OCI-LY1 (cell line): ENCODE measurements at regions not wholly inside any gene's neighbourhood (a gene's known extent, or its start where the extent isn't known, plus 50 kb on each side); places are given as distances from the start of the nearest gene placed in this dataset.

Source experiments
- H2AFZ ChIP-seq: fragments of 200-600 bp; sonication (generic), shearing (Covaris generic); 2 replicates; pipeline ENCODE4 v1.6.0; 2014; ENCODE audit warnings: antibody characterized with exemption, mild to moderate bottlenecking, low read length
- H3F3A ChIP-seq: fragments of 200-600 bp; sonication (generic), shearing (Covaris generic); 2 replicates; pipeline ENCODE4 v1.6.0; 2014; ENCODE audit warnings: mild to moderate bottlenecking, antibody characterized with exemption, low read length, moderate library complexity; ENCODE audit not compliant: insufficient read depth
- H3K27ac ChIP-seq: fragments of 200-600 bp; sonication (generic); 2 replicates; pipeline ENCODE4 v1.5.1; 2014; ENCODE audit warnings: low read length, mixed run types, mild to moderate bottlenecking, low read depth; ENCODE audit not compliant: poor library complexity, severe bottlenecking
- H3K27me3 ChIP-seq: fragments of 200-600 bp; sonication (generic); 2 replicates; pipeline ENCODE4 v1.6.0; 2014; ENCODE audit warnings: antibody characterized with exemption, mild to moderate bottlenecking, low read length, moderate library complexity; ENCODE audit not compliant: insufficient read depth
- H3K36me3 ChIP-seq: fragments of 200-600 bp; sonication (generic); 2 replicates; pipeline ENCODE4 v1.6.1; 2014; ENCODE audit warnings: mild to moderate bottlenecking, antibody characterized with exemption, low read length, moderate library complexity, mixed read lengths; ENCODE audit not compliant: insufficient read depth
- H3K4me1 ChIP-seq: fragments of 200-600 bp; sonication (generic); 2 replicates; pipeline ENCODE4 v1.5.1; 2014; ENCODE audit warnings: mild to moderate bottlenecking, low read length, moderate library complexity; ENCODE audit not compliant: insufficient read depth, severe bottlenecking
- H3K4me2 ChIP-seq: fragments of 200-600 bp; sonication (generic), shearing (Covaris generic); 2 replicates; pipeline ENCODE4 v1.6.1; 2014; ENCODE audit warnings: low read length
- H3K4me3 ChIP-seq: fragments of 200-600 bp; sonication (generic); 2 replicates; pipeline ENCODE4 v1.5.1; 2014; ENCODE audit warnings: low read length, low read depth, mild to moderate bottlenecking, mixed read lengths; ENCODE audit not compliant: poor library complexity, severe bottlenecking
- H3K79me2 ChIP-seq: fragments of 200-600 bp; shearing (Covaris generic); 2 replicates; pipeline ENCODE4 v1.6.1; 2016; ENCODE audit warnings: mixed run types, low read length, mixed read lengths; ENCODE audit not compliant: insufficient read depth
- H3K9ac ChIP-seq: fragments of 200-600 bp; sonication (generic), shearing (Covaris generic); 2 replicates; pipeline ENCODE4 v1.6.1; 2014; ENCODE audit warnings: mild to moderate bottlenecking, low read length, mixed read lengths
- H3K9me2 ChIP-seq: fragments of 200-600 bp; sonication (generic), shearing (Covaris generic); 2 replicates; pipeline ENCODE4 v1.6.1; 2014; ENCODE audit warnings: low read depth, mild to moderate bottlenecking, low read length, mixed read lengths
- H3K9me3 ChIP-seq: fragments of 200-600 bp; shearing (Covaris generic); 2 replicates; pipeline ENCODE4 v1.6.1; 2014; ENCODE audit warnings: low read length, mixed read lengths
- H4K20me1 ChIP-seq: fragments of 200-600 bp; sonication (generic), shearing (Covaris generic); 2 replicates; pipeline ENCODE4 v1.6.0; 2016; ENCODE audit warnings: mild to moderate bottlenecking, low read length; ENCODE audit not compliant: insufficient read depth
- CTCF ChIP-seq: fragments of 200-600 bp; sonication (generic), shearing (Covaris generic); IDR thresholded peaks from 2 replicates; pipeline ENCODE4 v1.5.1; 2017; ENCODE audit warnings: mild to moderate bottlenecking, antibody characterized with exemption, low read length, moderate library complexity, mixed read lengths
- EZH2 ChIP-seq: fragments of 200-600 bp; sonication (generic), shearing (Covaris generic); IDR thresholded peaks from 2 replicates; pipeline ENCODE4 v1.8.0; 2017; ENCODE audit warnings: borderline replicate concordance, mixed run types, mild to moderate bottlenecking, antibody characterized with exemption, low read length, moderate library complexity, mixed read lengths

- Histone ChIP-seq H3K36me3 (no peaks in the 10 kb centered on the region), H3K4me3 (no peak overlapping the region), H2AFZ (no peak overlapping the region), H3K9me3 (no peaks in the 10 kb centered on the region), H3K9ac (no peak overlapping the region), H3F3A (no peaks in the 10 kb centered on the region), H3K79me2 (no peaks in the 10 kb centered on the region), H3K4me2 (no peak overlapping the region), H3K27ac (no peak overlapping the region), H4K20me1 (no peaks in the 10 kb centered on the region), H3K27me3 (no peaks in the 10 kb centered on the region), H3K4me1 (no peaks in the 10 kb centered on the region), H3K9me2 (no peaks in the 10 kb centered on the region)
- no peak for TF ChIP-seq CTCF
- TF ChIP-seq EZH2 = no peak
Measured at GRCh38 chr5:4043135-4043534, 447.5 kb downstream of the IRX1 start.

- Histone ChIP-seq H3K9ac (no peak overlapping the region), H3K27ac (no peak overlapping the region), H3K79me2 (no peaks in the 10 kb centered on the region), H3K36me3 (no peaks in the 10 kb centered on the region), H4K20me1 (no peaks in the 10 kb centered on the region), H3K4me1 (no peaks in the 10 kb centered on the region), H3F3A (no peaks in the 10 kb centered on the region), H2AFZ (no peak overlapping the region), H3K9me3 (no peaks in the 10 kb centered on the region), H3K4me2 (no peak overlapping the region), H3K9me2 (no peaks in the 10 kb centered on the region), H3K27me3 (no peaks in the 10 kb centered on the region), H3K4me3 (no peak overlapping the region)
- no peak for TF ChIP-seq EZH2
- no peak for TF ChIP-seq CTCF
Measured at GRCh38 chr5:4044881-4045280, 449.2 kb downstream of the IRX1 start.

GRCh38 chr5:4048398-4048797, 452.8 kb downstream of the IRX1 start:
- no peaks in the 10 kb centered on the region for H3K27me3 ChIP-seq
- no peak for TF ChIP-seq CTCF
- no peak for TF ChIP-seq EZH2
- no peak overlapping the region for H3K27ac ChIP-seq
- no peaks in the 10 kb centered on the region for H3F3A ChIP-seq
- H2AFZ ChIP-seq = no peak overlapping the region
- H3K9me2 ChIP-seq = no peaks in the 10 kb centered on the region
- no peaks in the 10 kb centered on the region for H3K79me2 ChIP-seq
- no peaks in the 10 kb centered on the region for H3K4me1 ChIP-seq
- H3K36me3 ChIP-seq = no peaks in the 10 kb centered on the region
- no peak overlapping the region for H3K9ac ChIP-seq
- no peaks in the 10 kb centered on the region for H3K9me3 ChIP-seq
- H3K4me3 ChIP-seq = no peak overlapping the region
- no peak overlapping the region for H3K4me2 ChIP-seq
- no peaks in the 10 kb centered on the region for H4K20me1 ChIP-seq
